ENCODE measurements at regions not wholly inside any gene's neighbourhood (a gene's known extent, or its start where the extent isn't known, plus 50 kb on each side); places are given as distances from the start of the nearest gene placed in this dataset.
"Not testable (repeated sequence)": the region's sequence is repeated elsewhere in the genome, so short reads cannot be mapped to it uniquely, and the experiment has no call there.

DNA sequence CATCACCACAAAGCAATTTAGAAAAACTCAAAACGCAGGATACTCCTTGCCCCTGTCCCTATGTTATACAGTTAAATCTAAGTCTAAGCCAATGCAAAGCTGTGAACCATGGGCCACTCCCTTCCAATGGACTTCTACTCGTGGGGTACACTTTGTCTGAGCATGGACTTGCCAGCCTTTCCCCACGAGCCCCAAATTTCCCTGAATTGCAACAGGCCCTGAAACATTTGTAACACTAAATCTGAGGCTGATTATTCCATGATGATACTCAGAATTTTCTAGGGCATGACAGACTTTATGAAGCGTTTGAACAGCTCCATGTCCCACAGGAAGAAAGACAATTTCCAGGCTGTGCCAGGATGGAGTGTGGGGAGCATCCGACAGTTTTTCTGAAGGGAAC lies 189.6 kb downstream of the TXNL1 start:
- DNase-seq (ENCODE audit: low read depth in 4 of 4, low spot score in 3 of 4) = no peak

DNA sequence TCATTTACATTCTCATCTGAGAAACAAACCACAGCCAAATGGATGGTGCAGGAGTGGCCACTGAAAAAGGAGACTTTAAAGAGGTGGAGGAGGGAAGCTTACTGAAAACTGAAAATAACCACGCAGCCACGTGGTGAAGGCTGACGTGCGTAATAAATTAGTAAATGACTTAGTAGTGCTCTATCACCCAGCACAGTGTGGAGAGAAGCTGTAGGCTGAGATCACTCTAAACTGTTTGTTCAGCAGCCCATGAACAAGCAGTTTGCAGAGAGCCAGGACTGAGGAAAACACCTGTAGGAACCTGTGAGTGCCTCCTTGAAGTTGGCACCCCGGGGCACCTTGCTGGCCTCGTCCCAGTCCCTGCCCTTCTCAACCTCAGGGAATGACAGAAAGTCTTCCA lies 193.0 kb downstream of the TXNL1 start:
- no peak for DNase-seq (ENCODE audit: low read depth in 4 of 4, low spot score in 3 of 4)

DNA sequence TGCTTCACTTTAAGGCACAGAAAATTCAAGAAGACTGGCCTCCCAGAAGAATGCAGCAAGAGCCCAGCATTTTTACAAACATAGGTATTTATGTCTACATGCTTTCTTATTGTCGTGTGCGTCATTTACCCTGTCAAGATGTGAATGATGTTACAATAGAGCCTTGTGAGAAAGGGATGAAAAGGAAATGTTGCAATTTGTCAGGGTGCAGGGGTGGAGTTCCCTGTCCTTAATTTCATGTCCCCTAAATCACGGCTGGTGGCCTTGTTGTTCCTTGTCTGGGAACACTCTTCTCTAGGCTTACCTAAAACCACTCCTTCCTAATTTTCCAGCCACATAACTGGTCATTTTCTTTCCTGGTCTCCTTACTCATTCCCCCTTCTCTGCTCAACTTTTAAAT lies 194.2 kb downstream of the TXNL1 start:
- no peak for DNase-seq (ENCODE audit: low read depth in 4 of 4, low spot score in 3 of 4)

DNA sequence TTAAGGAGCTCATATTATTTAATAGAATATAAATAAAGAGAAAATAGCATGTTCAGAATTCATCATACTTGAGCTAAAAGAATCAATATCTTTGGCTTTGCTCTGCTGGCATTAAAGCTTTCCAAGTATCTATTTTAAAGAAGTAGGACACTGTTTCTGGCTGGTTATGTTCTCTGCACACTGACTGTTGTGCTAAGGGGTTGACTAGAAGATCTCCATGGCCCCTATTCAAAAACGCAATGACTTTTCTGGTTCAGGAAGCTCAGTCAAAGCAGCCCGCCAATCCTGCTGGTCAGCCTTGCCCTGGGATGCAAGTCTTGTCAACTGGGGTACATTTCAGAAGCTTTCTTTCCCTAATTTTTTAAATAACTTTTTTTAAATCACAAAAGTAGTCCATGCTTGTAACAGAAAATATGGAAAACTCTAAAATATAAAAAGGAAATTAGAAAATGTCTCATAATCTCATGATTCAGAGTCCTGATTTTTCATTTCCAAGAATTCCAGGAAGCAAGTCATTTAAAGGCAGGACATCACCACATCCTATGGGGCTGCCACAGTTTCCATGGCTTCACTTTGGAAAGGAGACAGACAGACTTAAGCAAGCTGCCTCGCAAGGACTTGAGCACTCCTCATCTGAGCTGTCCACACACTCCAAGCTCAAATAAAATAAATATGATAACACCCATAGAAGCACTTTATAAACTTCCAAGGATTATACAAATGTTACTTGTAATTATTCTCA lies 195.1 kb downstream of the TXNL1 start:
- no peak for DNase-seq (ENCODE audit: low read depth in 4 of 4, low spot score in 3 of 4)

DNA sequence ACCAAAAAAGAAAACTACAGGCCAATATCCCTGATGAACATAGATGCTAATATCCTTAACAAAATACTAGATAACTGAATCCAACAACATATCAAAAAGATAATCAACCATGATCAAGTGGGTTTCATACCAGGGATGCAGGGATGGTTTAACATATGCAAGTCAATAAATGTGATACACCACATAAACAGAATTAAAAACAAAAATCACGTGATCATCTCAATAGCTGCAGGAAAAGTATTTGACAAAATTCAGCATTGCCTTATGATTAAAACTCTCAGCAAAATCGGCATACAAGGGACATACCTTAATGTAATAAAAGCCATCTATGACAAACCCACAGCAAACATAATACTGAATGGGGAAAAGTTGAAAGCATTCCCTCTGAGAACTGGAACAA lies 199.9 kb downstream of the TXNL1 start:
- not testable (repeated sequence) for DNase-seq (ENCODE audit: low read depth in 4 of 4, low spot score in 3 of 4)

DNA sequence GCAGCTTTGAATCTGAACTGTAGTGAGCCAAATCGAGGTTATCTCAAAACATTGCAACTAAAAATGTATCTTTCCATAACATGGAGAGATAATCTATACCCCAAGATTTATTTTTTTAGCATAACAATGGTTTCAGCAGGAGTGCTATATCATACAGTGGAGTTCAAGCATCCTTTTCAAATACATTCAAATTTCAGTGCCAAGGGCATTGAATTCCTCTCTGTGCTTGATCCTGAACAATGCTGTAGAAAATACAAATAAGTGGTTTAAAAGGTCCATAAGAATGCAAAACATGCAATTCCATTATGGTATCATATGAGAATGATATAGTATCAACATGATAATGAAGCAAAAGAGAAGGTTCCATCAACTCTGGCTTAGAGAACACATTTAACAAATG lies 201.7 kb downstream of the TXNL1 start:
- DNase-seq (ENCODE audit: low read depth in 4 of 4, low spot score in 3 of 4) = no peak

DNA sequence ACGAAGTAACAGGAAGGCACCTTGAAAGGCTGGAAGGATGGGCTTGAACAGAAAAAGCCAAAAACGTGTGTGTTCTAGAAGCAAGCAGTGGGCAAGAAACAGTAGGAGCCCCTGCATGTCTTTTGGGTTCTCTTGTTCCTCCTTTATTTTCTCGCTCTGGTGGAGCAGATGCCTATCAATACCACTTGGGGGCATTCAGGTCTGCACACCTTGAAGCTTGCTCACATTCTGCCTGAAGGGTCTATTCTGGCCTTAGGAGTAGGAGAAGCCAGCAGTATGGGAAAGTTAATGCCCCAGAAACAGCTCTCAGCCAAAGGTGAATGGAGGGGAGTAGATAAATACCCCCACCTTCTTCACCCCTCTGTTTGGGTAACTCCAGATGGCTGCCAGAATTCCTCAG lies 204.5 kb downstream of the TXNL1 start:
- no peak for DNase-seq (ENCODE audit: low read depth in 4 of 4, low spot score in 3 of 4)

DNA sequence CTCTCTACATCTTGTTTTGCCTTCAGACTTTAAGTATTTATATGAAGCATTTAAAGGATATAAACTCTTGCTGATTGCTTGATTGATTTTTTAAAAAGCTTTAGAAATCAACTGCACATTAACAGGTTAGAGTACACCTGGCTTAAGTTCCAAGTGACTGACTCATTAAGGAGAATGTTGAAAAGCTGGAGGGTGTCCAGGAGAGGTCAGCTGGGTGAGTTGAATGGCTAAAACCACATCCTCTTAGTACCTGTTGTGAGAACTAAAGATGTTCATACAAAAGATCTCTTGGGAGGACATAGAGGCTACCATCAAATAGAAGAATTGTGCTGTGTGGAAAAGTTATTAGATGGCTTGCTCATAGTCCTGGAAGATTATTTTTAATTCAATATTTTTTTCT lies 206.8 kb downstream of the TXNL1 start:
- DNase-seq (ENCODE audit: low read depth in 4 of 4, low spot score in 3 of 4) = no peak

DNA sequence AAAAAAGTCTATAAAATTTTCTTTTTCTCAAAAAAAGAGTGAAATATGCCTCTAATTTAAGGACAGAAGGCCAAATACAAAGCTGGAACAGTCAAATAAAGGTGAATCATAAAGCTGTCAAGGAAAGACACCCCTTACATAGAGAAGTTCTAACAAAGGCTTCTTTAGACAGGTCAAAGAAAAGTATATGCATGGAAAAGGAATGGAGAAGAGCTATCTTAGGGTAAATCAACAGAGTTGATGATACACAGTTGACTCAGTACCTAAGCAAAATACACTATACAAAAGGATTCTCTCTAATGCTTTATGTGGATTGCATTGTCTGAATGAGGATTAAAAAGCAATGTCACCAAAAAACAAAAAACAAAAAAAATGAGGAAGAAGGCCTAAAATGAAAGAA lies 214.8 kb downstream of the TXNL1 start:
- no peak for DNase-seq (ENCODE audit: low read depth in 4 of 4, low spot score in 3 of 4)

DNA sequence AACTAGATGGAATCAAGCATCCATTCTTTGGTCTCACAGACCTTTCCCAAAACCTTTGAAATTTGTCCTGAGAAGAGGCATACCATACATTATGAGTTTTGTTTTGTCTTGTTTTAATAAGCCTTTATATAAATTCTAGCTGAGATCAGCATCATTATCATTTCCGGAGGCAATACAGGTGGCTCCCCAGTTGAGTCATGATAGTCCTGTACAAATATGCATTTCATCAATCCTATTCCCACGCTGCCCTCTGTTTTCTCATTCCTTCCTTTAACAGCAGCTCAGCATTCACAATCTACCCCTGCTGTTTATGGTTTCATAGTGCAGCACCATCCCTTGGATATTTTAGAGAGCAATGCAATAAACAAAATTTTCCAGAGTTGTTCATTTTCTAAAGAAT lies 216.7 kb downstream of the TXNL1 start:
- no peak for DNase-seq (ENCODE audit: low read depth in 4 of 4, low spot score in 3 of 4)

DNA sequence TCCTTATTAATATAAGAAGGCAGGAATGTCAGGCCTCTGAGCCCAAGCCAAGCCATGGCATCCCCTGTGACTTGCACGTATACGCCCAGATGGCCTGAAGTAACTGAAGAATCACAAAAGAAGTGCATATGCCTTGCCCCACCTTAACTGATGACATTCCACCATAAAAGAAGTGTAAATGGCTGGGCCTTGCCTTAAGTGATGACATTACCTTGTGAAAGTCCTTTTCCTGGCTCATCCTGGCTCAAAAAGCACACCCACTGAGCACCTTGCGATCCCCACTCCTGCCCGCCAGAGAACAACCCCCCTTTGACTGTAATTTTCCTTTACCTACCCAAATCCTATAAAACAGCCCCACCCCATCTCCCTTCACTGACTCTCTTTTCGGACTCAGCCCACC lies 217.5 kb downstream of the TXNL1 start:
- DNase-seq (ENCODE audit: low read depth in 4 of 4, low spot score in 3 of 4) = not testable (repeated sequence)

DNA sequence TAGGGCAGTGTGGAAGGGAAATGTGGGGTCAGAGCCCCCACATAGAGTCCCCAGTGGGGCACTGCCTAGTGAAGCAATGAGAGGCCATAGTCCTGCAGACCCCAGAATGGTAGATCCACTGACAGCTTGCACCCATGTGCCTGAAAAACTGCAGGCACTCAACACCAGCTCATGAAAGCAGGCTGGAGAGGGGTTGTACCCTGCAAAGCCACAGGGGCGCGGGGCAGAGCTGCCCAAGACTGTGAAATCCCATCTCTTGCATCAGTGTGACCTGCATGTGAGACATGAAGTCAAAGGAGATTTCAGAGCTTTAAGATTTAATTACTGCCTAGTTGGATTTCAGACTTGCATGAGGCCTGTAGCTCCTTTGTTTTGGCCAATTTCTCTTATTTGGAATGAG lies 224.0 kb downstream of the TXNL1 start:
- DNase-seq (ENCODE audit: low read depth in 4 of 4, low spot score in 3 of 4) = no peak

DNA sequence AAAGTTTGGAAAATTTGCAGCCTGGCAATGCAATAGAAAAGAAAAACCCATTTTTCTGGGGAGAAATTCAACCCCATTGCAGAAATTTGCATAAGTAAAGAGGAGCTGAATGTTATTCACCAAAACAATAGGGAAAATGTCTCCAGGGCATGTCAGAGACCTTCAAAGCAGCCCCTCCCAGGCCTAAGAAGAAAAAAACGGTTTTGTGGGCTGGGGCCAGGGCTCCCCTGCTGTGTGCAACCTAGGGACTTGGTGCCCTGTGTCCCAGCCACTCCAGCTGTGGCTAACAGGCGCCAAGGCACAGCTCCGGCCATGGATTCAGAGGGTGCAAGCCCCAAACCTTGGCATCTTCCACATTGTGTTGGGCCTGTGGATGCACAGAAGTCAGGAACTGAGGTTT lies 224.5 kb downstream of the TXNL1 start:
- no peak for DNase-seq (ENCODE audit: low read depth in 4 of 4, low spot score in 3 of 4)

DNA sequence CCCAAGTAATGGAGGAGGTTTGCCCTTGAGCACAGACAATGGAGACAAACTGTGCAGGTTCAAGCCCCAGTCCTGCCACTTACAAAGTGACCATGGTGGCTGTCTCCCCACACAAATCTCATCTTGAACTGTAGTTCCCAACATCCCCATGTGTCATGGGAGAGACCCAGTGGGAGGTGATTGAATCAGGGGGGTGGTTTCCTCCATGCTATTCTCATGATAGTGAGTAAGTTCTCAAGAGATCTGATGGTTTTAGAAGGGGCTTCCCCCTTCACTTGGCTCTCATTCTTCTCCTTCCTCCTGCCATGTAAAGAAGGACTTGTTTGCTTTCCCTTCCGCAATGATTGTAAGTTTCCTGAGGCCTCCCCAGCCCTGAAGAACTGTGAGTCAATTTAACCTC lies 225.4 kb downstream of the TXNL1 start:
- no peak for DNase-seq (ENCODE audit: low read depth in 4 of 4, low spot score in 3 of 4)

DNA sequence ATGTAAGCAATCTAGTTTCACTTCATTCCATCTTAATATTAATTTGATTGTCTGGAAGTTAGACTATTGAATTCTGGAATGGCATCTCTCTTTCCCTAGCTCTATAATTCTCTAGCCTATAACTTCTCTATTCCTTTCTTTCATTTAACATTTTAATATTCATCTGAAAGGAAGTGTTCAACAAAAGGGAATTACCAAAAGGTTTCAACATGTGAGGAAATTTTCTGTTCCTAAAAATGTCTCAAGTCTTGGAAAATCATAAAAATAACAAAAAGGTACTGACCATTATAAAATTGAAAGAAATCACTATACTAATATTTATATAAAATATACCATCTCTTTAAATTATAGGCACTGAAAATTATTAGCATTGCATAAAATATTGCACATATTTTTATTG lies 228.7 kb downstream of the TXNL1 start:
- no peak for DNase-seq (ENCODE audit: low read depth in 4 of 4, low spot score in 3 of 4)

DNA sequence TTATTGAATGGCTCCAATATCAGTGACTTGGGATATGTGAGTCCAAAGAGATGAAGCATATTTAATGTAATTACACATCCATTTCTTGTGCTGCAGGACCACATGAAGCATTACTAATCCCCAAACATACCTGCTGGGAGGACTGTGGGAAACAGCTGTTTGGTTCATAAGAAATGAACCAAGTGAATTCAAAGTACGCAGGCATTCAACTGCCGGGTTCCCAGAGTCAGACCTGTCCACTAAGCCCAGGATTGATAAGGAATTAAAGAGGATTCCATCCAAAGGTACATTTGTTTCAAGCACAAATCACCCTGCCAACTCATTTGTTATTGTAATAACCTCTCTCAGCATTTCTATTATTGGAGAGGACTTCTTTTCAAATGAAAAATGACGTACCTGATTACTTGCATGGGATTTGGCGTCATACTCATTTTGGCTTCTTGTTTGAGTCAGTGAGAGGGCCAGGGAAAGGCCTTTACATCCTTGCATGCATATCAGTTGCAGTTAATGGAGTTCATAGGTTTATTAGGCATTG lies 230.7 kb downstream of the TXNL1 start:
- DNase-seq (ENCODE audit: low read depth in 4 of 4, low spot score in 3 of 4) = no peak

DNA sequence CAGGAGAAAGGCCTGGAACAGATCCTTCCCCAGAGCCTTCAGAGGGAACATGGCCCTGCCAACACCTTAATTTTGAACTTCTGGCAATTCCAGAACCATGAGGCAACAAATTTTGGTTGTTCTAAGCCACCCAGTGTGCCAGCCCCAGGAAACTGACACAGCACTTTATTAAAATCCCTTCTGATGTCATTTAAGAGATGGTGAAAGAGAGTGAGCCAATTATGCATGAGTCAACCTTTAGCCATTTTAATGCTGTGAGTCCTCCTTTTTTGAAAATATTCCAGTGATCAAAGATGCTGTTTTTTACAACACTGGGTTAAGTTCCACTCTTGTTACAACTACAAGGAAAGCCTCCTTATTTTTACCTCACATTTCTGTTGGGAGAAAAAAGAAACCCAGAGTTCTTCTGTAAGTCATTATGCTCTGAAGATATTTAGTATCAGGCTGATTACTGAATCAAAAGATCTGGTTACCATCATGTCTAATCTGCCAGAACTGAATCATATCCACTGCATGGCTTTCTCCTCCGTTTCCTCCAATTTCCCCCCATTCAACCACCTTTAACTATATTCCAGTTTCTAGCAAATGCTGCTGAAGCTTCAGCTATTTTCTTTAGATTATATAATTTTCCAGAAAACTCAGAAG lies 235.4 kb downstream of the TXNL1 start:
- DNase-seq (ENCODE audit: low read depth in 4 of 4, low spot score in 3 of 4) = no peak

DNA sequence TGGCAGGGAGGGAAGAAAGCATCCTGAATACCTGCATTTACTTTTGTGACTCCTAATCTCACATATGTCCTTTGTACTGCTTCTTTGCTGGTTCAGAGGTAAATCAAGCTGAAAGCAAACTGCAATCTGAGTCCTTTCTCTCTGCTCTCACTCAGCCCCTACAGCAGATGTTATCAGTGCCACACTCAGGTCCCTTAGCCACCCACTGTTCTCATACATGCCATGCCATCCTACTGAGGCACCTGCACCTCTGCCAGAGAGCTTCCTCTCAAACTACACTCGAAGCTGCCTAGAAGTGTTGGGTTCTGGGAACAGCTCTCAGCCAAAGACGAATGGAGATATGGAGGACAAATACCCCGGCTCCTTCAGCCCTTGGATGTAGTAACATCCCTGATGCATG lies 244.5 kb downstream of the TXNL1 start:
- no peak for DNase-seq (ENCODE audit: low read depth in 4 of 4, low spot score in 3 of 4)

DNA sequence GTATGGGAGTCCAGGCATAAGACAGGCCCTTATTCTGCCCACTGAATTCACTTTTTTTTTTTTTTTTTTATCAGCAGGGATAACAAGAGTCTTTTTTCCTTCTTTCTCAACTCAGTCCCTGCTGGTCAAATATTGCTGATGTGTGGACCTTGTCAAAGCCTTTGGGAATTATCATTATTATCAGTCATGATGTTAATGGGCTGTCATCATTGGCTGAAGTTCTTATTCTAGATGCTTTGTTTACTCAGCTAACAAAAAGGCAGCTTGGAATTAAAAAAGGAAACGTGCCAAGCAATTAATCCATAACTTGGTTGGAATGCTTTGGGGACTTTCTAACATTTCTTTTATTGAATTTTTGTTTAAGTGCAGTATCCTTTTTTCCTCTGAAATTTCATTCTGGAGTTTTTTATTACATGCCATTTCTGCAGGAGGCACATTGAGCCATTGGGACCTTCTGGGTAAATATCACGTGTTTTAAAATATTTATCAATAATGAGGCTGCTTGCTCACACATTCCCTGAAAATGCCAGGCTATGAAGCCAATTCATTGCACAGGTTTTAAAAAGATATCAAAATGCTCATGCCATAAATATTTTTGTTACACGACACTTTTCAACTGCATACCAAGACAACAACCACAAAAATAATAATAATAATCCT lies 246.3 kb downstream of the TXNL1 start:
- no peak for DNase-seq (ENCODE audit: low read depth in 4 of 4, low spot score in 3 of 4)

DNA sequence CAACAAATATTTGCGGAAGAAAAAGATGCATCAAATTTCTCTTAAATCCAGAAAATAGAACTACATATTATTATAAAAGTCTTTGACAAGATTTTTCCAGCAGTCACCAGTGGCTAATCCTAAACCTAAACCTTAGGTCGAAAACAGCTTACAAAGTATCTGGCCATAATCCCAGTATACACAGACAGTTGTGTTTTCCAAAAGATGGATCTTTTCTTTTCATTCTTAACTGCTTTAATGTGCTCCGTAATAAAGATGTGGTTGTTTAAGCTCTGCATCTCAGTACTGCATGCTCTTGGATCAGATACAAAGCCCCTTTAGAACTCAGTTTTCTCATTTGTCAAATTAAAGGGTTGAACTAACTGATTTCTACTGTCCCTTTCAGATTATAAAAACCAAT lies 247.8 kb downstream of the TXNL1 start:
- no peak for DNase-seq (ENCODE audit: low read depth in 4 of 4, low spot score in 3 of 4)

DNA sequence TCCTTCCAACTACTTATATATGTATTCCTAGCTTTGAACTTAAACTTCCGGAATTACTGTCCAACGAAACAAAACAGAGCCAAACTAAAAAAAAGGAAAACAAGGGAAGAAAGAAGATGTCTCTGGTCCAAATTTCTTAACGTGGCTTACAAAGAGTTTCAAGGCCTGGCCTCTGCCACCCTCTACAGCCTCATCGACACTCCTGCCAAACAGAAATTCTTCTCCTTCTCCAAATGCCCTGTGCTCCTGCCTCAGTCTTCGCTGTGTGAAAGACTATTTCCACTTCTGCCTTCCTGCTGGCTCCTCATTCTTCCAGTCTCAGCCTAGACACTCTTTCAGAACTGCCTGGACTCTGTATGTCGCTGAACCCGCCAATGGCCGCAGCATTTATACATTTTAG lies 249.2 kb downstream of the TXNL1 start:
- DNase-seq (ENCODE audit: low read depth in 4 of 4, low spot score in 3 of 4) = no peak

DNA sequence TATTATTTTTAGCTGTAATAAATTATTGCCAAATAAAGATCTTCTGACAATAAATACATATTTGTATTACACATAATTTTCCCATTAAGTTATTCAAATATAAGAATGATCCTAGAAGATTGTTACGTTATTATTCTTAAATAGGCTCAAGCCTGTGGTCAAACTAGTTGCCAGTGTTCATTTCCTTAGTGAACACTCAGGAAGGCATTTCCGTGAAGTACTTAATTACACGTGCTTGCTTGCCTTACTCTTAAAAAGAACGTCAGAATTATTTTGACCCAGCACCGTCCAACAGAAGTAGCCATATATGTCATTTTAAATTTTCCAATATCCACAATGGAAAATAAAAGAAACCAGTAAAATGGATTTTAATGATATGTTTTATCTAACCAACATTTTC lies 249.8 kb downstream of the TXNL1 start:
- no peak for DNase-seq (ENCODE audit: low read depth in 4 of 4, low spot score in 3 of 4)

Measured in left renal pelvis (tissue), 4 donors.